Ishikawa (cell line): ENCODE measurements at regions not wholly inside any gene's neighbourhood (a gene's known extent, or its start where the extent isn't known, plus 50 kb on each side); places are given as distances from the start of the nearest gene placed in this dataset.

Source experiments
- EP300 ChIP-seq: IDR thresholded peaks from 2 replicates; pipeline ENCODE4 v1.6.1; 2012; ENCODE audit warnings: borderline replicate concordance
- MAX ChIP-seq: IDR thresholded peaks from 2 replicates; pipeline ENCODE4 v1.6.1; 2012
- RAD21 ChIP-seq: IDR thresholded peaks from 2 replicates; pipeline ENCODE4 v1.6.1; 2012; ENCODE audit warnings: low read depth
- REST ChIP-seq: IDR thresholded peaks from 2 replicates; pipeline ENCODE4 v1.6.1; 2012; ENCODE audit warnings: low read depth, mild to moderate bottlenecking
- YY1 ChIP-seq: IDR thresholded peaks from 2 replicates; pipeline ENCODE4 v1.6.1; 2012; ENCODE audit warnings: low read depth

GRCh38 chr2:51153236-51153635 is 121.3 kb upstream of the NRXN1 start:
- TF ChIP-seq REST (no peak), MAX (no peak), YY1 (no peak), EP300 (no peak), RAD21 (no peak)
